PC-9 (cell line): ENCODE measurements at regions not wholly inside any gene's neighbourhood (a gene's known extent, or its start where the extent isn't known, plus 50 kb on each side); places are given as distances from the start of the nearest gene placed in this dataset.
"Not testable (repeated sequence)": the region's sequence is repeated elsewhere in the genome, so short reads cannot be mapped to it uniquely, and the experiment has no call there.

Experiments
- EZH2 ChIP-seq: fragments of 200-600 bp; sonication (generic); IDR thresholded peaks from 2 replicates; pipeline ENCODE4 v1.8.0; 2017; ENCODE audit warnings: antibody characterized with exemption, low read depth
- TF ChIP-seq, protein P1 (sequence below): fragments of 200-600 bp; sonication (generic); conservative IDR thresholded peaks from 2 replicates; pipeline ENCODE4 v1.6.1; 2017; ENCODE audit warnings: mixed run types, antibody characterized with exemption, mild to moderate bottlenecking, moderate library complexity

DNA sequence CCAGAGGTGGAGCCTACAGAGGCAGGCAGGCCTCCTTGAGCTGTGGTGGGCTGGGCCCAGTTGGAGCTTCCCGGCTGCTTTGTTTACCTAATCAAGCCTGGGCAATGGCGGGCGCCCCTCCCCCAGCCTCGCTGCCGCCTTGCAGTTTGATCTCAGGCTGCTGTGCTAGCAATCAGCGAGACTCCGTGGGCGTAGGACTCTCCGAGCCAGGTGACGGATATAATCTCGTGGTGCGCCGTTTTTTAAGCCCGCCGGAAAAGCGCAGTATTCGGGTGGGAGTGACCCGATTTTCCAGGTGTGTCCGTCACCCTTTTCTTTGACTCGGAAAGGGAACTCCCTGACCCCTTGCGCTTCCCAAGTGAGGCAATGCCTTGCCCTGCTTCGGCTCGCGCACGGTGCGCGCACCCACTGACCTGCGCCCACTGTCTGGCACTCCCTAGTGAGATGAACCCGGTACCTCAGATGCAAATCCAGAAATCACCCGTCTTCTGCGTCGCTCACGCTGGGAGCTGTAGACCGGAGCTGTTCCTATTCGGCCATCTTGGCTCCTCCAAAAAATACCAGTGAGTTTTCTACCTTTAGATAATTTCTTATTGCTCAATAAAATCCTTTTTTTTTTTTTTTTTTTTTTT lies 118.5 kb upstream of the TBC1D5 start:
- TF ChIP-seq, protein P1, sequence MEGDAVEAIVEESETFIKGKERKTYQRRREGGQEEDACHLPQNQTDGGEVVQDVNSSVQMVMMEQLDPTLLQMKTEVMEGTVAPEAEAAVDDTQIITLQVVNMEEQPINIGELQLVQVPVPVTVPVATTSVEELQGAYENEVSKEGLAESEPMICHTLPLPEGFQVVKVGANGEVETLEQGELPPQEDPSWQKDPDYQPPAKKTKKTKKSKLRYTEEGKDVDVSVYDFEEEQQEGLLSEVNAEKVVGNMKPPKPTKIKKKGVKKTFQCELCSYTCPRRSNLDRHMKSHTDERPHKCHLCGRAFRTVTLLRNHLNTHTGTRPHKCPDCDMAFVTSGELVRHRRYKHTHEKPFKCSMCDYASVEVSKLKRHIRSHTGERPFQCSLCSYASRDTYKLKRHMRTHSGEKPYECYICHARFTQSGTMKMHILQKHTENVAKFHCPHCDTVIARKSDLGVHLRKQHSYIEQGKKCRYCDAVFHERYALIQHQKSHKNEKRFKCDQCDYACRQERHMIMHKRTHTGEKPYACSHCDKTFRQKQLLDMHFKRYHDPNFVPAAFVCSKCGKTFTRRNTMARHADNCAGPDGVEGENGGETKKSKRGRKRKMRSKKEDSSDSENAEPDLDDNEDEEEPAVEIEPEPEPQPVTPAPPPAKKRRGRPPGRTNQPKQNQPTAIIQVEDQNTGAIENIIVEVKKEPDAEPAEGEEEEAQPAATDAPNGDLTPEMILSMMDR, result not testable (repeated sequence)
- TF ChIP-seq EZH2, result not testable (repeated sequence)
